ENCODE measurements at regions not wholly inside any gene's neighbourhood (a gene's known extent, or its start where the extent isn't known, plus 50 kb on each side); places are given as distances from the start of the nearest gene placed in this dataset.

DNA sequence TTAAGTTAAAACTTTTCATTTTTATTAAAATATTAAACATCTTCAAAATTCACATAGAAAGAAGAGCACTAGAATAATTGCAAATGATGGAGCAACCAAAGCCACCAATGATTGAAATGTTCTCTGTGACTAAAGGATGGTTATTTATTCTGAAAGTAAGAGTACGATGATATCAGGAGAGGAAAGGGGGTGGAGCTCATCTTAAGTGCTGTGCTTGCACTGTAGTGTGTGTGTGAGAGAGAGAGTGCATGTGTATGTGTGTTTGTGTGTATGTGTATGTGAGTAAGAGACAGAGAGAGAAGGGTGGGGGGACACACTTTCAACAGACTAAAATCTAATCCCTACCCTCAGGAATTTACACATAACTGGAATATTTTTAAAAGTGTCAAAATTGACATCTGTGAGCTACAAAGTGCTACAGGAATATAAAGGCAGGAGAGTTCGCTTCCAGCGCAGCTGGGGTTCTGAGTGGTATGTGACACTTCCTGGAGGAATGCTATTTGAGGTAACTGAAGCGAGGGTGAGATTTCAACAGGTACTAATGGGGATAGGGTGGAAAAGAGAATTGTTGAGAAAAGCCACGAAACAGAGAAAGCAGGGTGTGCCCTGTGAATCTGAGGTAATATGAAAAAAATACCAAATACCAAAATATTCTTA lies 57.2 kb upstream of the SMNDC1 start:
- H3K27ac ChIP-seq = no peak overlapping the region

DNA sequence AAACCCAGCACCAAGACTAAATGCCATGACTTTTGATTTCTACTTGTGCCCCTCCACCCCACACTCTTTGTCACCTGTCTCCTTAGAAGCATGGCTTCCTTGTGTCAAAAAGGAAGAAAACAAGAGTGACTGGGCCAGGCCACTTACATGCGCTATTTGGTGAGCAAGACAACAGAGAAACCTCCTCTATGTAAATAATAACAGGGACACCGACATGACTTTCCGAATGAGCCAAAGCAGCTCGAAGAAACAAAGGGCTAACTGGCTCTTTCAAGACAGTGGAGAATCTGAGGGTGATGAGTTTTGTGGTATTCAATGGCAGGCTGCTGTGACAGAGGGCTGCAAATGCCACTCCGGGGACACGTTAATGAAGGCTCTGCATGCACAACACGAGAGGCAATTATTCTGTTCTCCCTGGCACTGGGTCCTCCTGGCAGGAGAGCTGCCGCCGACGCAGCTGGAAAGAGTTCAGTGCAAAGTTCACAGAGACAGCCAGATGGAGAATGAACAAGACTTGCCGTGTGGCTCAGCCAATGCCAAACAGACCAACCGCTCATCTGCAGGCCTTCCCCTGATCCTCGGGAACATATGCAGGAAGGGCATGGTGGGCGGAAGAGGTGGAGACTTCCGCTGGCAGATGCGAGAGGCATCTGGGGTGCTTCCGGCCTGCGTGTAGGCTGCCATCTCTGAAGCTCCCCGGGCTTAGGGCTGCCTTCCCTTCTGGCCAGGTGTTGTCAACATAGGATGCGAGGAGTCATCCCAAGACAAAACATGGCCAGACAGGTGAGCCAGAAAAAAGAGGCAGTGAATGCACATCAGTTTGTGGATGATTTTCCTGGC lies 59.1 kb upstream of the SMNDC1 start:
- Histone ChIP-seq H3K4me1 (ENCODE audit: low read depth, poor library complexity, severe bottlenecking) (peaks cover 54% of the 10 kb centered on the region), H3K27ac (no peak overlapping the region), H3K4me3 (IDR thresholded peaks at IDR 0.05; ENCODE audit: insufficient read depth, low read depth, low read length) (no peak overlapping the region), H3K9ac (no peak overlapping the region), H3K4me2 (no peak overlapping the region), H4K20me1 (ENCODE audit: insufficient read depth) (no peaks in the 10 kb centered on the region), H3K36me3 (ENCODE audit: insufficient read depth) (no peaks in the 10 kb centered on the region), H3K79me2 (ENCODE audit: insufficient read depth, low read depth) (no peaks in the 10 kb centered on the region), H2AFZ (ENCODE audit: low read depth) (no peak overlapping the region), H3K27me3 (ENCODE audit: insufficient read depth, low read depth) (no peaks in the 10 kb centered on the region)
- TF ChIP-seq, protein P1, sequence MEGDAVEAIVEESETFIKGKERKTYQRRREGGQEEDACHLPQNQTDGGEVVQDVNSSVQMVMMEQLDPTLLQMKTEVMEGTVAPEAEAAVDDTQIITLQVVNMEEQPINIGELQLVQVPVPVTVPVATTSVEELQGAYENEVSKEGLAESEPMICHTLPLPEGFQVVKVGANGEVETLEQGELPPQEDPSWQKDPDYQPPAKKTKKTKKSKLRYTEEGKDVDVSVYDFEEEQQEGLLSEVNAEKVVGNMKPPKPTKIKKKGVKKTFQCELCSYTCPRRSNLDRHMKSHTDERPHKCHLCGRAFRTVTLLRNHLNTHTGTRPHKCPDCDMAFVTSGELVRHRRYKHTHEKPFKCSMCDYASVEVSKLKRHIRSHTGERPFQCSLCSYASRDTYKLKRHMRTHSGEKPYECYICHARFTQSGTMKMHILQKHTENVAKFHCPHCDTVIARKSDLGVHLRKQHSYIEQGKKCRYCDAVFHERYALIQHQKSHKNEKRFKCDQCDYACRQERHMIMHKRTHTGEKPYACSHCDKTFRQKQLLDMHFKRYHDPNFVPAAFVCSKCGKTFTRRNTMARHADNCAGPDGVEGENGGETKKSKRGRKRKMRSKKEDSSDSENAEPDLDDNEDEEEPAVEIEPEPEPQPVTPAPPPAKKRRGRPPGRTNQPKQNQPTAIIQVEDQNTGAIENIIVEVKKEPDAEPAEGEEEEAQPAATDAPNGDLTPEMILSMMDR (conservative IDR thresholded peaks at IDR 0.05; ENCODE audit: low read depth, low read length) = no peak

More for the DNA sequence above, 57.2 kb upstream of the SMNDC1 start:
- no peaks in the 10 kb centered on the region for H3K79me2 ChIP-seq (ENCODE audit: insufficient read depth, low read depth)
- no peaks in the 10 kb centered on the region for H3K36me3 ChIP-seq (ENCODE audit: insufficient read depth)
- TF ChIP-seq, protein P1 (conservative IDR thresholded peaks at IDR 0.05; ENCODE audit: low read depth, low read length) = no peak
- no peak overlapping the region for H2AFZ ChIP-seq (ENCODE audit: low read depth)
- peaks cover 54% of the 10 kb centered on the region for H3K4me1 ChIP-seq (ENCODE audit: low read depth, poor library complexity, severe bottlenecking)
- H4K20me1 ChIP-seq (ENCODE audit: insufficient read depth) = no peaks in the 10 kb centered on the region
- H3K4me3 ChIP-seq (IDR thresholded peaks at IDR 0.05; ENCODE audit: insufficient read depth, low read depth, low read length) = no peak overlapping the region
- H3K4me2 ChIP-seq = peak overlapping the region; percentile 0; the same call in 1 of the 2 replicates
- no peak overlapping the region for H3K9ac ChIP-seq
- no peaks in the 10 kb centered on the region for H3K27me3 ChIP-seq (ENCODE audit: insufficient read depth, low read depth)

DNA sequence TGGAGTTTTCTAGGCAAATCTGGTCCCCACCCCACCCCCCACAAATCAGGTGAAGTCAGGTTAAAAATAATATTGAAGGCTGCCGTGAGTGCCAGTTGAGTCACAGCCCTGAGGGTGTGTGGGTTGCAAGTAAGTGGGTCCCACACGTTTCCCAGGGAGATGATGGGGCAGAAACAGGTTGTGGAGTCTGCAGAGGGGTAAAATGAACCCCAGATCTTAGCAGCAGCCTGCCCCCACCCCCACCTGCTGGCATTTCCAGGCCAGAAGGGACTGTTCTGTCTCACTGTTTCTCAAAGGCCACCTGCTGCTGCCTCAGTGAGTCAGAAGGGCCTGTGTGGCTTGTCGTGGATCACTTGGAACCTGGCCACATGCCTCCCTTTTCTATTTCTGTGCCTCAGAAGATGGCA lies 59.8 kb upstream of the SMNDC1 start:
- Histone ChIP-seq H3K36me3 (ENCODE audit: insufficient read depth) (no peaks in the 10 kb centered on the region), H3K4me1 (ENCODE audit: low read depth, poor library complexity, severe bottlenecking) (peaks cover 52% of the 10 kb centered on the region), H3K27ac (no peak overlapping the region), H4K20me1 (ENCODE audit: insufficient read depth) (no peaks in the 10 kb centered on the region), H3K4me3 (IDR thresholded peaks at IDR 0.05; ENCODE audit: insufficient read depth, low read depth, low read length) (no peak overlapping the region), H3K27me3 (ENCODE audit: insufficient read depth, low read depth) (no peaks in the 10 kb centered on the region), H3K4me2 (no peak overlapping the region), H3K79me2 (ENCODE audit: insufficient read depth, low read depth) (no peaks in the 10 kb centered on the region), H3K9ac (no peak overlapping the region), H2AFZ (ENCODE audit: low read depth) (no peak overlapping the region)
- TF ChIP-seq, protein P1 (conservative IDR thresholded peaks at IDR 0.05; ENCODE audit: low read depth, low read length) = no peak

DNA sequence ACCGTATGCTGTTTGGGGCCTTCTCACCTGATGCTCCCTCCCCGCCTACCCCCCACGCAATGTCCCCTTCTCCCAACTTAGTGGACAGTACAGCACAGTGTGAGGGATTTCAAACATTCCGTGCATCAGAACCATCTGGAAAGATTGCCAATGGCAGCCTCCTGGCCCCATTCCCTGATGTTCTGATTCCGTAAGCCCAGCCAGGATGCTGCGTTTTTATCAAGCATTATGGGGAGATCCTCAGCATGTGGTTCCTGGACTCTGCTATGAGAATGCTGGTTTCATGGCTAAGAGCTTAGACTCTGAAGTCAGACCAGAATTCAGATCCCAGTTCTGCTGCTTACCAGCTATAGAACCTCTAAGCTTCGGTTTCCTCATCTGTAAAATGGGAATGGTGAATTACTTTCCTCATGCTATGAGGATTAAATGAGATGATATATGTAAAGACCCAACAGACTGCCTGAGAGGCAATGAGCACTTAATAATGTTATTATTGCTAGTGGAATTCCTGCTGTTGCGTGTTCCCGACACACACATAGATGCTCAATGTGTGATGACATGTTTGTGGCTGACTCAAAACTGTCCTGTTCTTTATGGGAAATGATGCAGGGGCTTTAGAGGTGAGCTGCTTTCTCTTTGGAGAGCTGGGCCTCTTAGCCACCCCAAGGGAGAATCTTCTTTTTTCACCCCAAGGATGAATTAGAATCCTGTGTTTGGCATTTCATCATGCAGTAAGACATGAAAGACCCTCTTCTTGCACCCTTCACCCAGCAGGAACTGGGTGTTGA lies 60.8 kb upstream of the SMNDC1 start:
- Histone ChIP-seq H3K4me2 (no peak overlapping the region), H2AFZ (ENCODE audit: low read depth) (no peak overlapping the region), H4K20me1 (ENCODE audit: insufficient read depth) (no peaks in the 10 kb centered on the region), H3K36me3 (ENCODE audit: insufficient read depth) (no peaks in the 10 kb centered on the region), H3K27ac (no peak overlapping the region), H3K27me3 (ENCODE audit: insufficient read depth, low read depth) (no peaks in the 10 kb centered on the region), H3K4me3 (IDR thresholded peaks at IDR 0.05; ENCODE audit: insufficient read depth, low read depth, low read length) (no peak overlapping the region), H3K9ac (no peak overlapping the region), H3K4me1 (ENCODE audit: low read depth, poor library complexity, severe bottlenecking) (peaks cover 57% of the 10 kb centered on the region), H3K79me2 (ENCODE audit: insufficient read depth, low read depth) (no peaks in the 10 kb centered on the region)
- TF ChIP-seq, protein P1 (conservative IDR thresholded peaks at IDR 0.05; ENCODE audit: low read depth, low read length) = no peak
